B cell (primary cell): ENCODE measurements at regions not wholly inside any gene's neighbourhood (a gene's known extent, or its start where the extent isn't known, plus 50 kb on each side); places are given as distances from the start of the nearest gene placed in this dataset.

Experiments used
- CTCF ChIP-seq: fragments of 200-600 bp; IDR thresholded peaks from one replicate; pipeline ENCODE4 v1.8.0; 2022; ENCODE audit warnings: antibody characterized with exemption, mild to moderate bottlenecking
- EZH2 ChIP-seq: IDR thresholded peaks from 2 replicates; pipeline ENCODE4 v1.6.1; 2012; ENCODE audit warnings: borderline replicate concordance, low read depth, mild to moderate bottlenecking, moderate library complexity, low read length; ENCODE audit not compliant: insufficient read depth, poor library complexity, severe bottlenecking

- TF ChIP-seq CTCF (no peak), EZH2 (no peak)
Observed at GRCh38 chr2:101524806-101525430, 50.0 kb upstream of the RFX8 start.
